HG03280 (cell line): ENCODE measurements at regions not wholly inside any gene's neighbourhood (a gene's known extent, or its start where the extent isn't known, plus 50 kb on each side); places are given as distances from the start of the nearest gene placed in this dataset.

ENCODE experiments used
- ATAC-seq: cut with Tn5 transposase; IDR thresholded peaks from one replicate; pipeline ENCODE4 v1.9.1; 2021; ENCODE audit warnings: mild to moderate bottlenecking, moderate library complexity; ENCODE audit not compliant: unreplicated experiment

- ATAC-seq, result no peak
Measured at GRCh38 chr20:20888266-20888656, 175.8 kb upstream of the RALGAPA2 start.

GRCh38 chr20:20887593-20888265, 175.3 kb upstream of the RALGAPA2 start:
- no peak for ATAC-seq

GRCh38 chr20:20881808-20882207, 169.4 kb upstream of the RALGAPA2 start:
- ATAC-seq, result no peak

GRCh38 chr20:20877079-20877478, 164.6 kb upstream of the RALGAPA2 start:
- no peak for ATAC-seq

- no peak for ATAC-seq
Measured at GRCh38 chr20:20875716-20876115, 163.3 kb upstream of the RALGAPA2 start.

GRCh38 chr20:20872428-20872827, 160.0 kb upstream of the RALGAPA2 start:
- no peak for ATAC-seq

GRCh38 chr20:20869161-20869775, 156.8 kb upstream of the RALGAPA2 start:
- ATAC-seq, result no peak

- no peak for ATAC-seq
Measured at GRCh38 chr20:20864351-20865096, 152.1 kb upstream of the RALGAPA2 start.

GRCh38 chr20:20860078-20860806, 147.8 kb upstream of the RALGAPA2 start:
- ATAC-seq, result peak; percentile 82

GRCh38 chr20:20859510-20859909, 147.1 kb upstream of the RALGAPA2 start:
- no peak for ATAC-seq

GRCh38 chr20:20856956-20857355, 144.5 kb upstream of the RALGAPA2 start:
- no peak for ATAC-seq

GRCh38 chr20:20856306-20856705, 143.9 kb upstream of the RALGAPA2 start:
- no peak for ATAC-seq

- no peak for ATAC-seq
Measured at GRCh38 chr20:20851385-20851784, 138.9 kb upstream of the RALGAPA2 start.

- no peak for ATAC-seq
Measured at GRCh38 chr20:20850407-20850806, 138.0 kb upstream of the RALGAPA2 start.

- no peak for ATAC-seq
Measured at GRCh38 chr20:20849161-20849560, 136.7 kb upstream of the RALGAPA2 start.

- ATAC-seq, result no peak
Measured at GRCh38 chr20:20847814-20848213, 135.4 kb upstream of the RALGAPA2 start.

- no peak for ATAC-seq
Measured at GRCh38 chr20:20843982-20844381, 131.5 kb upstream of the RALGAPA2 start.

- no peak for ATAC-seq
Measured at GRCh38 chr20:20839771-20840170, 127.3 kb upstream of the RALGAPA2 start.

- no peak for ATAC-seq
Measured at GRCh38 chr20:20837574-20838021, 125.2 kb upstream of the RALGAPA2 start.

- no peak for ATAC-seq
Measured at GRCh38 chr20:20836836-20837235, 124.4 kb upstream of the RALGAPA2 start.

- no peak for ATAC-seq
Measured at GRCh38 chr20:20835897-20836296, 123.5 kb upstream of the RALGAPA2 start.
